Stimulated activated effector memory CD8-positive, alpha-beta T cell treated with anti-CD3 and anti-CD28 coated beads, Interleukin-12 subunit alpha, Interleukin-12 subunit beta, amount 100 ng/mL, for 72 hours (primary cell): ENCODE measurements at regions not wholly inside any gene's neighbourhood (a gene's known extent, or its start where the extent isn't known, plus 50 kb on each side); places are given as distances from the start of the nearest gene placed in this dataset.
"Not testable (repeated sequence)": the region's sequence is repeated elsewhere in the genome, so short reads cannot be mapped to it uniquely, and the experiment has no call there.

Experiments used
- ATAC-seq: fragments of 150-1000 bp; cut with Tn5 transposase; 2 replicates; pipeline ENCODE4 v1.10.0; 2021
- DNase-seq, 2 donors: peaks; one replicate each; pipeline ENCODE4 v3.0.0; 2021 to 2022; ENCODE audit warnings: low spot score in 2 of 2
- H3K27ac Mint-ChIP-seq: one replicate; pipeline ENCODE4 v1.8.0; 2022; ENCODE audit warnings: mild to moderate bottlenecking, mixed read lengths
- H3K36me3 Mint-ChIP-seq: one replicate; pipeline ENCODE4 v1.8.0; 2022; ENCODE audit warnings: mild to moderate bottlenecking, mixed read lengths
- H3K4me1 Mint-ChIP-seq: one replicate; pipeline ENCODE4 v1.8.0; 2022; ENCODE audit warnings: mixed read lengths
- H3K4me3 Mint-ChIP-seq: one replicate; pipeline ENCODE4 v1.8.0; 2022; ENCODE audit warnings: mild to moderate bottlenecking, mixed read lengths
- H3K9me3 Mint-ChIP-seq: one replicate; pipeline ENCODE4 v1.8.0; 2022; ENCODE audit warnings: mixed read lengths

- H3K27ac Mint-ChIP-seq, DNase-seq, H3K4me3 Mint-ChIP-seq, ATAC-seq, H3K4me1 Mint-ChIP-seq, H3K36me3 Mint-ChIP-seq, H3K9me3 Mint-ChIP-seq: not testable (repeated sequence)
These were observed 420.6 kb upstream of the KAZN start for GRCh38 chr1:14177866-14178265.

GRCh38 chr1:14180738-14181137 is 417.7 kb upstream of the KAZN start:
- H3K36me3 Mint-ChIP-seq = no peaks in the 10 kb centered on the region
- no peak for DNase-seq
- no peaks in the 10 kb centered on the region for H3K4me1 Mint-ChIP-seq
- ATAC-seq = no peak
- H3K4me3 Mint-ChIP-seq = no peak overlapping the region
- H3K9me3 Mint-ChIP-seq = no peaks in the 10 kb centered on the region
- no peak overlapping the region for H3K27ac Mint-ChIP-seq

GRCh38 chr1:14181191-14181795 is 417.2 kb upstream of the KAZN start:
- H3K27ac Mint-ChIP-seq = no peak overlapping the region
- H3K9me3 Mint-ChIP-seq = no peaks in the 10 kb centered on the region
- no peaks in the 10 kb centered on the region for H3K4me1 Mint-ChIP-seq
- no peak overlapping the region for H3K4me3 Mint-ChIP-seq
- no peaks in the 10 kb centered on the region for H3K36me3 Mint-ChIP-seq
- no peak for ATAC-seq
- DNase-seq = no peak

GRCh38 chr1:14182856-14183255 is 415.6 kb upstream of the KAZN start:
- Mint-ChIP-seq H3K4me1 (no peaks in the 10 kb centered on the region), H3K9me3 (no peaks in the 10 kb centered on the region), H3K4me3 (no peak overlapping the region), H3K27ac (no peak overlapping the region), H3K36me3 (no peaks in the 10 kb centered on the region)
- no peak for DNase-seq
- ATAC-seq = no peak

- Mint-ChIP-seq H3K36me3 (no peaks in the 10 kb centered on the region), H3K4me1 (no peaks in the 10 kb centered on the region), H3K9me3 (no peaks in the 10 kb centered on the region), H3K4me3 (no peak overlapping the region), H3K27ac (no peak overlapping the region)
- ATAC-seq (no peak), DNase-seq (no peak)
These were observed 415.2 kb upstream of the KAZN start for GRCh38 chr1:14183329-14183728.

GRCh38 chr1:14184454-14184853 is 414.0 kb upstream of the KAZN start:
- H3K27ac Mint-ChIP-seq = no peak overlapping the region
- H3K9me3 Mint-ChIP-seq = no peaks in the 10 kb centered on the region
- no peak for DNase-seq
- no peaks in the 10 kb centered on the region for H3K4me1 Mint-ChIP-seq
- H3K36me3 Mint-ChIP-seq = no peaks in the 10 kb centered on the region
- H3K4me3 Mint-ChIP-seq = no peak overlapping the region
- ATAC-seq = no peak

GRCh38 chr1:14189381-14189780 is 409.1 kb upstream of the KAZN start:
- no peak overlapping the region for H3K4me3 Mint-ChIP-seq
- H3K9me3 Mint-ChIP-seq = no peaks in the 10 kb centered on the region
- no peak for DNase-seq
- no peaks in the 10 kb centered on the region for H3K4me1 Mint-ChIP-seq
- H3K36me3 Mint-ChIP-seq = no peaks in the 10 kb centered on the region
- no peak for ATAC-seq
- H3K27ac Mint-ChIP-seq = no peak overlapping the region

- no peak overlapping the region for H3K4me3 Mint-ChIP-seq
- H3K9me3 Mint-ChIP-seq = no peaks in the 10 kb centered on the region
- no peak for ATAC-seq
- no peaks in the 10 kb centered on the region for H3K36me3 Mint-ChIP-seq
- no peak for DNase-seq
- H3K27ac Mint-ChIP-seq = no peak overlapping the region
- no peaks in the 10 kb centered on the region for H3K4me1 Mint-ChIP-seq
These were observed 408.0 kb upstream of the KAZN start for GRCh38 chr1:14190508-14190907.

GRCh38 chr1:14194511-14194910 is 404.0 kb upstream of the KAZN start:
- DNase-seq (no peak), ATAC-seq (no peak)
- no peaks in the 10 kb centered on the region for H3K36me3 Mint-ChIP-seq
- H3K4me1 Mint-ChIP-seq = no peaks in the 10 kb centered on the region
- H3K9me3 Mint-ChIP-seq = no peaks in the 10 kb centered on the region
- H3K27ac Mint-ChIP-seq = no peak overlapping the region
- no peak overlapping the region for H3K4me3 Mint-ChIP-seq

- DNase-seq (no peak), ATAC-seq (no peak)
- Mint-ChIP-seq H3K27ac (no peak overlapping the region), H3K36me3 (no peaks in the 10 kb centered on the region), H3K4me3 (no peak overlapping the region), H3K9me3 (no peaks in the 10 kb centered on the region), H3K4me1 (no peaks in the 10 kb centered on the region)
These were observed 393.4 kb upstream of the KAZN start for GRCh38 chr1:14205066-14205465.

- H3K9me3 Mint-ChIP-seq = peaks cover 10% of the 10 kb centered on the region
- H3K36me3 Mint-ChIP-seq = no peaks in the 10 kb centered on the region
- ATAC-seq = no peak
- DNase-seq = no peak
- H3K4me3 Mint-ChIP-seq = no peak overlapping the region
- H3K27ac Mint-ChIP-seq = no peak overlapping the region
- no peaks in the 10 kb centered on the region for H3K4me1 Mint-ChIP-seq
These were observed 383.3 kb upstream of the KAZN start for GRCh38 chr1:14215151-14215550.

GRCh38 chr1:14217384-14217783 is 381.1 kb upstream of the KAZN start:
- Mint-ChIP-seq H3K4me1 (no peaks in the 10 kb centered on the region), H3K9me3 (peaks cover 9% of the 10 kb centered on the region), H3K36me3 (no peaks in the 10 kb centered on the region), H3K4me3 (no peak overlapping the region), H3K27ac (no peak overlapping the region)
- DNase-seq (no peak), ATAC-seq (no peak)

GRCh38 chr1:14220324-14220723 is 378.2 kb upstream of the KAZN start:
- no peak for DNase-seq
- H3K4me3 Mint-ChIP-seq = no peak overlapping the region
- no peaks in the 10 kb centered on the region for H3K36me3 Mint-ChIP-seq
- no peak overlapping the region for H3K27ac Mint-ChIP-seq
- no peaks in the 10 kb centered on the region for H3K4me1 Mint-ChIP-seq
- no peak for ATAC-seq
- peaks cover 16% of the 10 kb centered on the region for H3K9me3 Mint-ChIP-seq

GRCh38 chr1:14220811-14221210 is 377.7 kb upstream of the KAZN start:
- H3K36me3 Mint-ChIP-seq = no peaks in the 10 kb centered on the region
- DNase-seq (no peak), ATAC-seq (no peak)
- H3K4me1 Mint-ChIP-seq = no peaks in the 10 kb centered on the region
- H3K27ac Mint-ChIP-seq = no peak overlapping the region
- H3K4me3 Mint-ChIP-seq = no peak overlapping the region
- H3K9me3 Mint-ChIP-seq = peaks cover 16% of the 10 kb centered on the region

- no peak for ATAC-seq
- H3K9me3 Mint-ChIP-seq = peaks cover 13% of the 10 kb centered on the region
- H3K4me3 Mint-ChIP-seq = no peak overlapping the region
- no peak overlapping the region for H3K27ac Mint-ChIP-seq
- H3K36me3 Mint-ChIP-seq = no peaks in the 10 kb centered on the region
- DNase-seq = no peak
- H3K4me1 Mint-ChIP-seq = no peaks in the 10 kb centered on the region
These were observed 376.4 kb upstream of the KAZN start for GRCh38 chr1:14222086-14222485.

GRCh38 chr1:14228677-14229076 is 369.8 kb upstream of the KAZN start:
- Mint-ChIP-seq H3K27ac (no peak overlapping the region), H3K4me1 (no peaks in the 10 kb centered on the region), H3K36me3 (no peaks in the 10 kb centered on the region), H3K9me3 (peaks cover 11% of the 10 kb centered on the region), H3K4me3 (no peak overlapping the region)
- DNase-seq (no peak), ATAC-seq (no peak)

GRCh38 chr1:14233510-14233909 is 365.0 kb upstream of the KAZN start:
- Mint-ChIP-seq H3K27ac (no peak overlapping the region), H3K9me3 (no peaks in the 10 kb centered on the region), H3K4me1 (no peaks in the 10 kb centered on the region), H3K36me3 (no peaks in the 10 kb centered on the region), H3K4me3 (no peak overlapping the region)
- ATAC-seq (no peak), DNase-seq (no peak)
